Endothelial cell (in vitro differentiated cells): ENCODE measurements at regions not wholly inside any gene's neighbourhood (a gene's known extent, or its start where the extent isn't known, plus 50 kb on each side); places are given as distances from the start of the nearest gene placed in this dataset. TPM values are rescaled to one million over a fixed set of nuclear protein-coding genes. Genes with fewer than 3 reads are reported as not detected.

ENCODE experiments used
- DNase-seq: peaks from one replicate; pipeline ENCODE4 v3.0.0; 2021; ENCODE audit warnings: low spot score
- H3K27ac Mint-ChIP-seq: one replicate; pipeline ENCODE4 v1.8.0; 2021; ENCODE audit warnings: mixed read lengths, inconsistent platforms; ENCODE audit not compliant: unreplicated experiment
- H3K27me3 Mint-ChIP-seq: one replicate; pipeline ENCODE4 v1.8.0; 2021; ENCODE audit warnings: mild to moderate bottlenecking, moderate library complexity, mixed read lengths, inconsistent platforms; ENCODE audit not compliant: unreplicated experiment
- H3K36me3 Mint-ChIP-seq: one replicate; pipeline ENCODE4 v1.8.0; 2021; ENCODE audit warnings: mild to moderate bottlenecking, low read depth, mixed read lengths, inconsistent platforms; ENCODE audit not compliant: unreplicated experiment
- H3K4me1 Mint-ChIP-seq: one replicate; pipeline ENCODE4 v1.8.0; 2021; ENCODE audit warnings: mild to moderate bottlenecking, mixed read lengths, inconsistent platforms; ENCODE audit not compliant: unreplicated experiment
- H3K4me3 Mint-ChIP-seq: one replicate; pipeline ENCODE4 v1.8.0; 2021; ENCODE audit warnings: mild to moderate bottlenecking, mixed read lengths, inconsistent platforms; ENCODE audit not compliant: unreplicated experiment
- H3K9me3 Mint-ChIP-seq: one replicate; pipeline ENCODE4 v1.8.0; 2021; ENCODE audit warnings: mixed read lengths, inconsistent platforms; ENCODE audit not compliant: unreplicated experiment
- CTCF ChIP-seq: fragments of 200-600 bp; sonication (generic); IDR thresholded peaks from one replicate; pipeline ENCODE4 v1.5.0; 2021; ENCODE audit warnings: antibody characterized with exemption; ENCODE audit not compliant: unreplicated experiment
- microRNA-seq: library from miRNA; unstranded; fragments of <30 nt; microRNA quantifications from one replicate; pipeline ENCODE4, GENCODE V29; 2020; ENCODE audit not compliant: unreplicated experiment

- H3K27me3 Mint-ChIP-seq: peaks cover 3% of the 10 kb centered on the region
- DNase-seq: no peak
- no peaks in the 10 kb centered on the region for H3K9me3 Mint-ChIP-seq
- H3K4me1 Mint-ChIP-seq: no peaks in the 10 kb centered on the region
- no peak overlapping the region for H3K4me3 Mint-ChIP-seq
- TF ChIP-seq CTCF: no peak
- no peaks in the 10 kb centered on the region for H3K36me3 Mint-ChIP-seq
- H3K27ac Mint-ChIP-seq: no peak overlapping the region
These were observed 56.5 kb upstream of the HAND1 start for GRCh38 chr5:154534457-154535050.

- H3K4me1 Mint-ChIP-seq: no peaks in the 10 kb centered on the region
- no peak for TF ChIP-seq CTCF
- H3K27ac Mint-ChIP-seq: no peak overlapping the region
- H3K36me3 Mint-ChIP-seq: no peaks in the 10 kb centered on the region
- H3K27me3 Mint-ChIP-seq: peaks cover 5% of the 10 kb centered on the region
- DNase-seq: no peak
- no peaks in the 10 kb centered on the region for H3K9me3 Mint-ChIP-seq
- H3K4me3 Mint-ChIP-seq: no peak overlapping the region
These were observed 51.3 kb upstream of the HAND1 start for GRCh38 chr5:154529282-154529681.

GRCh38 chr5:154528005-154528594 lies 50.1 kb upstream of the HAND1 start:
- Mint-ChIP-seq H3K36me3 (no peaks in the 10 kb centered on the region), H3K27ac (no peak overlapping the region), H3K27me3 (peaks cover 4% of the 10 kb centered on the region), H3K4me3 (no peak overlapping the region), H3K4me1 (no peaks in the 10 kb centered on the region), H3K9me3 (no peaks in the 10 kb centered on the region)
- no peak for TF ChIP-seq CTCF
- no peak for DNase-seq

Small RNAs in the stretch of these regions (microRNA-seq; reads per million reads assigned to microRNA genes)
- not detected for gene MIR1303
- not detected for gene MIR3141
